Posterior cingulate gyrus (tissue), 11 donors: ENCODE measurements at regions not wholly inside any gene's neighbourhood (a gene's known extent, or its start where the extent isn't known, plus 50 kb on each side); places are given as distances from the start of the nearest gene placed in this dataset.
"Not testable (repeated sequence)": the region's sequence is repeated elsewhere in the genome, so short reads cannot be mapped to it uniquely, and the experiment has no call there.

Experiments
- DNase-seq, 10 donors: peaks; one replicate each; pipeline versions ENCODE4 v3.0.0 to v3.0.0-alpha.2; 2020 to 2021; ENCODE audit warnings: mixed read lengths in 3 of 10
- intact Hi-C: fragments of 100-400 bp; cut with DNase I; formaldehyde crosslinking; loops from one replicate; pipeline ENCODE4 v1.15.1; 2023

DNA sequence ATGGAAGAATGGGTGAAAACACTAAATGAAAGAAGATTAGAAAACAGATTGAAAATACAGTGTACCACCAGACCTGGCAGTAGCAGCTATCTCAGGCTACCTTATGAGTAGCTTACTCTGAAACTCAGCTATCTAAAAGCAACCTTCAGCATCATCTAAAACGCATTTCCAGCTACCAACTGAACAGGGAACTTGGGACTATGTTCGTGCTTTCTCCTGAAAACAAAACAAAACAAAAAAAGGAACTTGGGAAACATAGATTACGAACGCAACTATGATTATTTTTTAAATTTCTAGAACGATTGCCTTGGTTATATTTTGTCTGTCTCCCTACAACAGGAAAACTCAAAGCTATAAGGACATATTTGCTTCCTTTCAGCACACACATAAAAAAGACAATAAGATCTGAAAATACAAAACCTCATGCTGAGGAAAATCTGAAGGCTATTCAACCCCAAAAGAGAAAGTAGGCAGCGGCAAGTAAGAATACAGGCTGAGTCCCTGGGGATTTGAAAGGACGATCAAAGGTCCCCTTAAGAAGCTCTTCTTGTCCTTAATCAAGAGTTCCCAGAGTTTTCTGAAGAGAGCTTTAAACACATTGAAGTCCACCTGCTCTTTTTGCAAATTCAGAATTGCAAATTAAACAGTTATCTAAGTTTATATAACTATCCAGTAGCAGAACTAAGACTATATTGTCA is 53.4 kb downstream of the OR2K2 start:
- no peak for DNase-seq
- intact Hi-C loops, result no loop called here

DNA sequence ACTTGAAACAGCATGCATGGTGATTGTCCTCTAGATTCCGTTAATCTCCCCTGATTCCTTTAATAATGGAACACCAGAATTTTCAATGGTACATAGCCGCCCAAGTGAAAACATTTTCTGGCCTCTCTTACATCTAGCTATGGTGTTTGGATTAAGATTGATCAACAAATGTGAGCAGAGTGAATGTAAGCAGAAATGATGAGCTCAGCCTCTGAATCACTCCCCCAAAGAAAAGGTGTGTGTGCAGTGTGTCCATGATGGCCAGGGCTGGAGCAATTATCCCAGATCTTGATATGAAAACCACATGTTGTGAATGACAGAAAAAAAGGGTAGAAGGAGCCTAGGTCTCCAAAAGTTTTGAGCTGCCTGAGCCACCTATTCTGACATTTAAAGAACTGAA is 55.3 kb downstream of the OR2K2 start:
- intact Hi-C loops, result no loop called here
- no peak for DNase-seq

DNA sequence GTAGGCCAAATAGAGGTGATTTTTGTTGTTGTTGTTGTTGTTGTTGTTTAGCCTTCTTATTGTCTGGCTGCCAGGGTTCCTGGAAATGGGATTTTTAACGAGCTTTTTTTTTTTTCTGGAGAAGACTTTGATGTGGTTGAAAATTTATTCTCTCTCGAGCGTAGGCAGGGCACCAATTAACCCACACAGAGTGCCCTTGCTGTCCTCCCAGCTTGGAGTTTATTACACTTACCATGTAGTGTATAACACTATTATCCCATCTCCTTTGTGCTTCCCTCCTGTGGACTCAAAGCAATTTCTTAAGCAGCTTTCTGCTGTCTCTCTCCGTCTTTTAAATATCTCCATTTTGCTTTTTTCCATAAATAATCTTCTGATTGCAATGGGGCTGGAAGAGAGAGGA is 57.4 kb downstream of the OR2K2 start:
- no peak for DNase-seq
- intact Hi-C loops, result no loop called here

DNA sequence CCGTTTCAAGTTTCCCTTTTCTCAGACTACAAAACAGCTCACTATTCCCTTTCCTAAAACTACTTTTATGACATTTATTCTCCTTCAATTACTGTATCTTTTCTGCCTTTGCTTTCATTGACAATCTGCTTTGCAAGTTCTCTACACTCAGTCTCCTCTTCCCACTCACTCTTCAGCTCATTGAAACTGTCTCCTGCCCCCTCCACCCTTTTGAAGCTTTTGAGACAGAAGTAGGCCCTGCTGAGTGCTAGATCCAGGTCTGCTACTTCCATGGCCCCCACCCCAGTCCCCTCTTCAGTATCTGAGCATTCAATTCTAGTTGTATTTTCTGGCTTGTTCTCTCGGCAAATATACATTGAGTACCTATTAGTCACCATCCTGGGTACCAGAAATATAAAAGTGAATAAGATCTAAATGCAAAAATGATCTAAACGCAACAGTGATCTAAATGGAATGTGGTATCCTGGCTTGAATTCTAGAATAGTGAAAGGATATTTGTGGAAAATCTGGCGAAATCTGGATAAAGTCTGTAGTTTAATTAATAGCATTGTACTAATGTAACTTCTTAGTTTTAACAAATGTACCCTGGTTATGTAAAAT is 58.4 kb downstream of the OR2K2 start:
- intact Hi-C loops, result no loop called here
- no peak for DNase-seq

DNA sequence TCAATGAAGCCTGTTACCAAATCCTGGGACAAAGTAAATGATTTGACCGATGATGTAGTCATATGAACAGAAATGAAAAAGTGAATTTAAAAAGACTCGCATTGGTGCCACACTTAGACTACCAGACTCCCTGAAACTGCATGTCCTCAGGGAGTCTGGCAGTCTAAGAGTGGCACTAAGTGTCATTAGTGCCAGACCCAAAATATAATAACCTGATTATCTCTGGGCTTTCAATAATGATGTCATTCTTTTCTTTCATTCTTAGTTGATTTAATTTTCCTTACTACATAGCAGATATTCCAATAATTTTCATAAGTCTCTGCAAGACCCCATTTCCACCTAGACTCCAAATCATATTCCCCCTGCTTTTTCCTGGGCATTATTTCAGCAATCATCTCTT is 59.0 kb downstream of the OR2K2 start:
- intact Hi-C loops, result no loop called here
- DNase-seq, result no peak

DNA sequence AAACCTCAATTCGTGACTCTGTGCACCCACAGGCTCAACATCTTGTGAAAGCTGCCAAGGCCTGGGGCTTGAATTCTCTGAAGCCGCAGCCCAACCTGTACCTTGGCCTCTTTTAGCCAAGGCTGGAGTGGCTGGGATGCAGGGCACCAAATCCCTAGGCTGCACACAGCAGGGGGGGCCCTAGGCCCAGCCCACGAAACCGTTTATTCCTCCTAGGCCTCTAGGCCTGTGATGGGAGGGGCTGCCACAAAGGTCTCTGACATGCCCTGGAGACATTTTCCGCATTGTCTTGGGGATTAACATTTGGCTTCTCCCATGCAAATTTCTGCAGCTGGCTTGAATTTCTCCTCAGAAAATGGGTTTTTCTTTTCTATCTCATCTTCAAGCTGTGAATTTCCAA is 64.0 kb downstream of the OR2K2 start:
- intact Hi-C loops, DNase-seq: not testable (repeated sequence)

DNA sequence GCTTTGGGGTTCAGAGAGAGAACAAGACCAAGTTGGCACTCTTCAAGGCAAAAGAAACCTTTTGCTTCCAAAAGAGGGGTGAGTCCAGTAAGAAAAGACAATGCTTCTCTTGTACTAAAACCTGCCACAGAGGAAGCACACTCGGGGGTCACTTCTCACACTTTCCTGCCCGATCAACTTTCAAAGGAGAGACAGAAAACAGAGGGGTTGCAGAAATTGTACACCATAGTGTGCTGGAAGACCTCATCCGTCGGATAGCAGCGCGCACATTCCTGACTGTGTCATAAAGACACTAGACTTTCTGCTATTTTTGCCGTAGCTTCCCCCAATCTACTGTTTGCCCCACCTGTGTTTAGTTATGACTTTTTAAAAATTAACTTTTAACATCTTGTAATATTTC is 66.9 kb downstream of the OR2K2 start:
- DNase-seq, result no peak
- intact Hi-C loops, result no loop called here

DNA sequence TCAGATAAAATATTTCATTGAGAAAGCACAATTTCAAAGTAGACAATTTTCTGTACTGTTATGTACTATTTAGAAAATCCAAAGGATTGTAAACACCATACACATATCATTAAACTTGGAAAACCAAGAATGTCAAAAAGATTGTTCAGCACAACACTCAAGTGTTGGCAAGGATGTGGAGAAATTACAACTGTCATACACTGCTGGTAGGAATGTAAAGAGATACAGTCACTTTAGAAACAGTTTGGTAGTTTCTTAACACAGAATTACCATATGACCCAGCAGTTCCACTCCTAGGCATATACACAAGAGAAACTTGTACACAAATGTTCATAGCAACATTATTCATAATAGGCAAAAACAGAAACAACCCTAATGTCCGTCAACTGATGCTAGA is 71.2 kb downstream of the OR2K2 start:
- intact Hi-C loops, result no loop called here
- DNase-seq, result no peak

DNA sequence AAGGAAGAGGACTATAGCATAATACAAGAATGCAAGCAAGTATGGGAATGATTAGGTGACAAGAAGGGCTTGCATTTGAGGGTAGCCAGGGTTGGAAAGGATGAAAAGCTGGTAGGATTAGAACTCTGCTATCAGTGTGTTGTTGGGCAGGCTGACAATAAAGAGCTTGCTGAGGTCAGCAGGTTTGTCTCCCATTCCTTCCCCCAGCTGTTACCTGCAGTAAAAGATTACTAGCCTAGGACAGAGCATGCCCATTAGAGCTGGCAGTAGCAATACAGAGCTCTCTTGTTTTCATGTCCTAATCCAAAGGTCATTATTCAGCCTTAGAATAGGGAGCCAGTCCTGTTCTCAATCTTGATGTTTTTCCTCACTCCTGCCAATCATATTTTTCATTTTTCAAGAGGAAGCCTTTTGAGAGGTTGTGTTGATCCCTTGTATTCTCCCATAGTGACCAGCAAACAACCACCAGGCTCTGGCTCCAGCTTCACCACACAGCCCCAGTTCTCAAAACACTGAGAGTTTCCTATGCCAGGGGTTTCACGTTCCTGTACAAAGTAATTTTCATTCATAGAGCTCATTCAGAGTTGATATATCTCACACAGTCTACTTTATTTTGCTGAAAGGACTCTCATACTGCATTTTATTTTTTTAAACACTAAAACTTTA is 71.7 kb downstream of the OR2K2 start:
- no peak for DNase-seq

DNA sequence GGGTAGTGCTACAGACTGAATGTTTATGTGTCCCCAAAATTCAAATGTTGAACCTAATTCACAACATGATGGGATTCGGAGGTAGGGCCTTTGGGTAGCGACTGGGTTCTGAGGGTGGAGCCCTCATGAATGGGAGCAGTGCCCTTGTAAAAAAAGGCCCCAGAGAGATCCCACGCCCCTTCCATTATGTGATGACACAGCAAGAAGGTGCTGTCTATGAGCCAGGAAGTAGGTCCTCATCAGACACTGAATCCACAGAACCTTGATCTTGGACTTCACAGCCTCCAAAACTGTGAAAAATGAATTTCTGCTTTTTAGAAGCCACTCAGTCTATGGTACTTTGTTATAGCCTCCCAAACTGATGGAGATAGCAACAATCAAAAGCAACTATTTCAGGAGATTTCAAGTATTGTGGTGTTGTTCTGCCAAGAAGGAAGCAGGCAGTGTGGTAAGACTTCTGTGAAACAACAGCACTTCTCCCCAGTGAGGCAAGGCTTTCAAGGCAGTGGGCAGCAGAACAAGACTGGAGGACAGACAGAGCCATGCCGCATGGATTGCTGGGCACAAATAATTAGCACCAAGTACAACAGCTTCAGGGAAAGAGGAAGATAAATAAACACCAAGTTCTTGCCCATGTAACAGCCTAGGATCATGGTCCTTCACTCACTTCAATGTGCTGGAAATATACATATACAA is 76.1 kb downstream of the OR2K2 start:
- no peak for DNase-seq
- intact Hi-C loops, result no loop called here

More for the DNA sequence above, 71.7 kb downstream of the OR2K2 start:
- intact Hi-C loops, result no loop called here

DNA sequence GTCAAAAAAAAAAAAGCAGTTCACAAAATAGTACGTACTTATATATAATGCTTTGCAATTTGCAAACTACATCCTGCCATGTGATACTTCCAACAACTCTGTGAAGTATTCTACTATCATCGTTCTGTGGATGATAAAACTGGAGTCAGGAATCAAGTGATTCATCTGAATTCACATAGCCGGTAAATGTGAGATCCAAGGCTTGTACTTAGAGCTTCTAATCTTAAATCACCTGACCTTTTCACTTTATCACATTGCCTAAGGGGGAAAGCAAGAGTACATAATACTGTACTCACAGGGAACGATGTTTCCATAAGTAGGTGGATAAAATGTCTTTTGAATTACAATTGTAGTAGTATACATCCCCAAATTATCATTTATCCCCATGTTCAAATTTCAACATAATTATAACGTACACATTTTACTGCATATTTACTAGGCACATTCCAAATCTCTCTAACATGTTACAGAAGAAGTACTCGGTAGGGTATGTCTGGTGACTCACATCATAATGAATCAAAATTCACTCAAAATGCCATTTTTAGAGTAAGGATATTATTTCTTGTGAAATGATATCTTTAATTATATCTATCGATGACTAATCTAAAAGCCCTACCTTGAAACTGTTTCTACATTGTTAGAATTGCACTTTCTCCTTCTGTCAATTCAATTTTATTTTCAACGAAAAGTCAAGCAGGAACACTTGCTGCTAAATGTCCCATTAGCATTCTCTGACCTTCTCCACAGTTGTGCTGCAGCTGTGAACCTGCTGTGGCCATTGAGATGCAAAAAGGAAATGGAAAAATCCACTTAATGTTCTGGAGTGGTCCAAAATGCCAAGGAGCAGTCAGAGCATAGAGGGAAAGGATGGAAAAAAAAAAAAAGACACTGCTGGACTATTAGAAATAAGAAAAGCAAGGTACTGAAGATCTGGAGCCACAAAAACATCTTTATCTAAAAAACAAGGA is 78.9 kb downstream of the OR2K2 start:
- intact Hi-C loops, result no loop called here
- DNase-seq, result no peak

DNA sequence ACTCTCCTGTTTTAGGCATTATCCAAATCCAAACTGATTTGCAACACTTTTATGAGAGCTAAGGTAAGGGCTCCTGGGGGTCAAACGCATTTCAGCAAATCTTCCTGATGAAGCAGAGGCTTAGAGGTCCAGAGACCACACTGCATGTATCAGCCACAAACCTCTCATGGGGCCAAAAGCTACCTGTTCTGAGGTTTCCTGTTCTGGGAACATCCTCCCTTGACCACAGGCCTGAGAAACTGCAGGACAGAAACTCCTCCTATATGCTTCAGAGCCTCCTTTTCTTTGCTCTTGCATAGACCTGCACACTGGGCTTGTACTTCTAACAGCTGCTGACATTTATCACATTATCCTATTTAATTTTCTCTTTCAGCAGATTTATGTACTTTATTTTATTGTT is 92.6 kb downstream of the OR2K2 start:
- no peak for DNase-seq
- intact Hi-C loops, result no loop called here

DNA sequence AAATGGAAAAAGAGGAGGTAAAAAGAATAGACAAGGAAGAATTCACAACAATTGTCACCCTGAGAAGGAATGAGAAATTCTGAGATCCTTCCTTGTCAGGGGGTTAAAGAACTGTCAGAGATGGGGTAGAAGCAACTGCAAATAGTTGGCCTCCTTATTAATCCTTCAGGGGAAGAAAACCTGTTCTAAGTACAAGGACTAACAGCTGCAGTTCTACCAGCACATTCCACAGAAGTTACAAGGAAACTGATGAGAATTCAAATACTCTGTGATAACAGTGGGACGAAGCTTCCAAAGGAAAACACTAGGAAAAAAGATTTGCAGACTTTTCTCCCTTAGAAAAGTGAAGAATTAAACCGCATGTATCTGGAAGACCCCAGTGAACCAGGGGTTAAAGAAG is 93.7 kb downstream of the OR2K2 start:
- intact Hi-C loops, result no loop called here
- no peak for DNase-seq

DNA sequence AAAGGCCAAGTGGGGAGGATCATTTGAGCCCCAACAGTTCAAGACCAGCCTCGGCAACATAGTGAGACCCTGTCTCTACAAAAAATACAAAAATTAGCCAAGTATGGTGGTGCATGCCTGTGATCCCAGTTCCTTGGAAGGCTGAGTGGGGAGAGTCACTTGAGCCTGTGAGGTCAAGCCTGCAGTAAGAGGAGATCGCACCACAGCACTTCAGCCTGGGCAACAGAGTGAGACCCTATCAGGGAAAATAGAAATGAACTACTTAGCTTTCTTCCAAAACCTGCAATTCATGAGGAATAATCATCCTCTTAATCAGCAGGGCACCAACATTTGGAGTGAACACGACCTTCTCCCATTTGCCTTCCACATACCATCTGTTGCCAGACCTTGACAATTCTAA is 96.1 kb downstream of the OR2K2 start:
- DNase-seq, result no peak
- intact Hi-C loops, result no loop called here

DNA sequence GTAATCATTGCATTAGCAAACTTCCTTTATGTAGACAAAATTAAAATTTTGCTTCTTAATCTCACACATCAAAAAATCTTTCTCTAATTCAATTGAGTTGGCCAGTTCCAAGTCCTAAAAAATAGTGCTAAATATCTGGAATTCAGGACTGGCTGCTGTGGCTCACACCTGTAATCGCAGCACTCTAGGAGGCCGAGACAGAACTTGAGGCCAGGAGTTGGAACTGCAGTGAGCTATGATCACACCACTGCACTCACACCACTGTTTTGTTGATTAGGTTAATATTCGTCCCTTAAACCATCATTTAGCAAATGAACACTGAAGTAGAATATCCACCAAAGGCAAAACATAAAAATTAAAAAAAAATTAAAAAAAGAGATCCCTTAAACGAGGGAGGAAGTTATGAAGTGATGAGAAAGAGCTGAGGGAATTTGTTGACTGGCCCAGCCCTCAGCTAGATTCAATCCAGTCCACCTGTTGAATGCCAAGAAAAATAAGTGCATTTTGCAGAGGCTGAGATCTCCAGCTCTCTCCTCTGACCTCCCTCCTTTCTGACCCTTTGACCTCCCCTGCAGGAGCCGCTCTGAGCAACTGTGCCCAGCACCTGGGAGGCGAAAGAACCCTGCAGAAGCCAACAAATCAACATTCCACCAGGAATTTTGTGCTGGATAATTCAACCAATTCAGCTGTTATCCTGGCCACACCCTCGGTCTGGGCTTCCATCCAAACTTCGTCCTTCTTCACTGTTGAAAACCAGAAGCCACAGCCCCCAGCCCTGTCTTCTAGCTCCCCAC is 96.8 kb downstream of the OR2K2 start:
- no peak for DNase-seq
- intact Hi-C loops, result no loop called here

DNA sequence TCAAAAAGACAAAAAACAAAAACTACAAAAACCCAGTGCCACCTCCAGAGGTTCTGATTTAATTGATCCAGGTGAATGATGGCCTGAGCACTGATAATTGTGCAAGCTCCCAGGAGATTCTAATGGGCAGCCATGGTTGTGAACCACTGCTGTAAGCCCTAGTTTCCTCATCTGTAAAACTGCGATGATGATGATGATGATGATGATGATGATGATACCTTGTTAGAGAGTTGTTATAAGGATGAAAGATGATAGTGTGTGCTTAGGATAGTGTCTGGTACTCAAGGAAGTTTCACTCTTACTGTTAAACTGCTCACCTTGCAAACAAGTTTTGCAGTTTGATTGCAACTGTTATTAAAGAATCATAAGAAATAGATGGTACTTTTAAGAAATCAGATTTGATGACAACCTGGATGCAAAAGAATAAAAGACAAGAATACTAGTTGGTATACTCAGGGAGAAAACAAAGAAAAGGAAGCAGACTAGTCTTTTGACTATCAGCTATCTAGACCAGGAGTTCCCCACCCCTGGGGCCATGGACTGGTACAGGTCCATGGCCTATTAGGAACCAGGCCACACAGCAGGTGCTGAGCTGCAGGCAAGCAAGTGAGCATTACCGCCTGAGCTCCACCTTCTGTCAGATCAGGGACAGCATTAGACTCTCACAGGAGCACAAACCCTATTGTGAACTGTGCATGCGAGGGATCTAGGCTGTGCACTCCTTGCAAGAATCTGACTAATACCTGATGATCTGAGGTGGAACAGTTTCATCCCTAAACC is 98.0 kb downstream of the OR2K2 start:
- no peak for DNase-seq
- intact Hi-C loops, result no loop called here

DNA sequence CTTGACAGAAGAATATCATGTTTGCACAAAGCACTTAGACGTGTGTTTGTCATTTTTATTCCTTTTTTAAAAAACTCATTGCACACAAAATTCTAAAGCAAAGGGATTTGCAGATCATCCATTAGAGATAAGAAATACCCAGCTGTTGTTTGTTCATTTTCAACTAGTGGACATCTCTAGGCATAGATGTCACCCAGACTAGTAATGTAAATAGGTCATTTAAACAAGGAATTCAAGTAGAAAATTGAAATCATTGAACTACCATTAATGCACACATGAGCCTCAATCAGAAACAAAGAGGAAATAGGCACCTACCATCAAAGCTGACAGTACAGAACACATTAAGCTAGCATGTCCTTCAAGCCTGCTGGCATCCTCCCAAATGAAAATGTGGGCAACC is 107.3 kb downstream of the OR2K2 start:
- intact Hi-C loops, result no loop called here

DNA sequence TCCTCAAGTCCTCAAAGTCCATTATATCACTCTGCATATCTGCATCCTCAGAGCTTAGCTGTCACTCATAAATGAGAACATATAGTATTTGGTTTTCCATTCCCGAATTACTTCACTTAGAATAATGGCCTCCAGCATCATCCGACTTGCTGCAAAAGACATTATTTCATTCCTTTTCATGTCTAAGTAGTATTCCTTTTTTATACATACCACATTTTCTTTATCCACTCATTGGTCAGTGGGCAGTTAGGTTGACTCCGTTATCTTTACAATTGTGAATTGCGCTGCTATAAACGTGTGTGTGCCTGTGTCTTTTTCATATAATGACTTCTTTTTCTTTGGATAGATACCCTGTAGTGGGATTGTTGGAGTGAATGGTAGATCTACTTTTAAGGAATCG is 117.2 kb downstream of the OR2K2 start:
- DNase-seq, result no peak
- intact Hi-C loops, result no loop called here

More for the DNA sequence above, 107.3 kb downstream of the OR2K2 start:
- DNase-seq, result no peak

DNA sequence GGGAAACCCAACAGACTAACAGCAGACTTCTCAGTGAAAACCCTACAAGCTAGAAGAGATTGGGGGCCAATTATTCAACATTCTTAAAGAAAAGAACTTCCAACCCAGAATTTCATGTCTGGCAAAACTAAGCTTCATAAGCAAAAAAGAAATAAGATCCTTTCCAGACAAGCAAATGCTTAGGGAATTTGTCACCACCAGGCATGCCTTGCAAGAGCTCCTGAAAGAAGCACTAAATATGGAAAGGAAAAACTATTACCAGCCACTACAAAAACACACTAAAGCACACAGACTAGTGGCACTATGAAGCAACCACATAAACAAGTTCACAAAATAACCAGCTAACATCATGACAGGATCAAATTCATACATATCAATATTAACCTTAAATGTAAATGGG is 131.1 kb downstream of the OR2K2 start:
- intact Hi-C loops, result no loop called here
- no peak for DNase-seq
